ENCODE measurements at regions not wholly inside any gene's neighbourhood (a gene's known extent, or its start where the extent isn't known, plus 50 kb on each side); places are given as distances from the start of the nearest gene placed in this dataset.

- TF ChIP-seq ATF7 (IDR thresholded peaks at IDR 0.05; ENCODE audit: low read depth), result no peak
- no peak for TF ChIP-seq EZH2 (IDR thresholded peaks at IDR 0.05; ENCODE audit: borderline replicate concordance, control insufficient read depth, low read depth, low read length)
- no peak for TF ChIP-seq ZNF274 (IDR thresholded peaks at IDR 0.05; ENCODE audit: insufficient read depth, insufficient read length)
- TF ChIP-seq, protein P1, sequence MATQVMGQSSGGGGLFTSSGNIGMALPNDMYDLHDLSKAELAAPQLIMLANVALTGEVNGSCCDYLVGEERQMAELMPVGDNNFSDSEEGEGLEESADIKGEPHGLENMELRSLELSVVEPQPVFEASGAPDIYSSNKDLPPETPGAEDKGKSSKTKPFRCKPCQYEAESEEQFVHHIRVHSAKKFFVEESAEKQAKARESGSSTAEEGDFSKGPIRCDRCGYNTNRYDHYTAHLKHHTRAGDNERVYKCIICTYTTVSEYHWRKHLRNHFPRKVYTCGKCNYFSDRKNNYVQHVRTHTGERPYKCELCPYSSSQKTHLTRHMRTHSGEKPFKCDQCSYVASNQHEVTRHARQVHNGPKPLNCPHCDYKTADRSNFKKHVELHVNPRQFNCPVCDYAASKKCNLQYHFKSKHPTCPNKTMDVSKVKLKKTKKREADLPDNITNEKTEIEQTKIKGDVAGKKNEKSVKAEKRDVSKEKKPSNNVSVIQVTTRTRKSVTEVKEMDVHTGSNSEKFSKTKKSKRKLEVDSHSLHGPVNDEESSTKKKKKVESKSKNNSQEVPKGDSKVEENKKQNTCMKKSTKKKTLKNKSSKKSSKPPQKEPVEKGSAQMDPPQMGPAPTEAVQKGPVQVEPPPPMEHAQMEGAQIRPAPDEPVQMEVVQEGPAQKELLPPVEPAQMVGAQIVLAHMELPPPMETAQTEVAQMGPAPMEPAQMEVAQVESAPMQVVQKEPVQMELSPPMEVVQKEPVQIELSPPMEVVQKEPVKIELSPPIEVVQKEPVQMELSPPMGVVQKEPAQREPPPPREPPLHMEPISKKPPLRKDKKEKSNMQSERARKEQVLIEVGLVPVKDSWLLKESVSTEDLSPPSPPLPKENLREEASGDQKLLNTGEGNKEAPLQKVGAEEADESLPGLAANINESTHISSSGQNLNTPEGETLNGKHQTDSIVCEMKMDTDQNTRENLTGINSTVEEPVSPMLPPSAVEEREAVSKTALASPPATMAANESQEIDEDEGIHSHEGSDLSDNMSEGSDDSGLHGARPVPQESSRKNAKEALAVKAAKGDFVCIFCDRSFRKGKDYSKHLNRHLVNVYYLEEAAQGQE (IDR thresholded peaks at IDR 0.05; ENCODE audit: low read depth, low read length), result no peak
- TF ChIP-seq, protein P2, sequence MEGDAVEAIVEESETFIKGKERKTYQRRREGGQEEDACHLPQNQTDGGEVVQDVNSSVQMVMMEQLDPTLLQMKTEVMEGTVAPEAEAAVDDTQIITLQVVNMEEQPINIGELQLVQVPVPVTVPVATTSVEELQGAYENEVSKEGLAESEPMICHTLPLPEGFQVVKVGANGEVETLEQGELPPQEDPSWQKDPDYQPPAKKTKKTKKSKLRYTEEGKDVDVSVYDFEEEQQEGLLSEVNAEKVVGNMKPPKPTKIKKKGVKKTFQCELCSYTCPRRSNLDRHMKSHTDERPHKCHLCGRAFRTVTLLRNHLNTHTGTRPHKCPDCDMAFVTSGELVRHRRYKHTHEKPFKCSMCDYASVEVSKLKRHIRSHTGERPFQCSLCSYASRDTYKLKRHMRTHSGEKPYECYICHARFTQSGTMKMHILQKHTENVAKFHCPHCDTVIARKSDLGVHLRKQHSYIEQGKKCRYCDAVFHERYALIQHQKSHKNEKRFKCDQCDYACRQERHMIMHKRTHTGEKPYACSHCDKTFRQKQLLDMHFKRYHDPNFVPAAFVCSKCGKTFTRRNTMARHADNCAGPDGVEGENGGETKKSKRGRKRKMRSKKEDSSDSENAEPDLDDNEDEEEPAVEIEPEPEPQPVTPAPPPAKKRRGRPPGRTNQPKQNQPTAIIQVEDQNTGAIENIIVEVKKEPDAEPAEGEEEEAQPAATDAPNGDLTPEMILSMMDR (IDR thresholded peaks at IDR 0.05 in 2 of 3, conservative IDR thresholded peaks at IDR 0.05 in 1 of 3; ENCODE audit: control insufficient read depth in 2 of 3, extremely low read depth in 1 of 3, insufficient read depth in 1 of 3, low read depth in 3 of 3, low read length in 3 of 3), result no peak
- TF ChIP-seq ELK1 (IDR thresholded peaks at IDR 0.05; ENCODE audit: low read depth, low read length), result no peak
- no peak for TF ChIP-seq ATF3 (IDR thresholded peaks at IDR 0.05; ENCODE audit: borderline replicate concordance, extremely low read depth, low read depth, low read length)
- no peak for TF ChIP-seq POLR2AphosphoS5 (IDR thresholded peaks at IDR 0.05; ENCODE audit: low read length)
- no peak for TF ChIP-seq IKZF1 (conservative IDR thresholded peaks at IDR 0.05)
- TF ChIP-seq YY1 (IDR thresholded peaks at IDR 0.05; ENCODE audit: low read depth, low read length), result no peak
Observed at GRCh38 chr2:177326005-177326404, 61.5 kb upstream of the NFE2L2 start.
